ENCODE measurements at regions not wholly inside any gene's neighbourhood (a gene's known extent, or its start where the extent isn't known, plus 50 kb on each side); places are given as distances from the start of the nearest gene placed in this dataset.
"Not testable (repeated sequence)": the region's sequence is repeated elsewhere in the genome, so short reads cannot be mapped to it uniquely, and the experiment has no call there.

GRCh38 chr18:59848002-59848401 lies 51.8 kb upstream of the PMAIP1 start:
- H3K27ac ChIP-seq: no peak overlapping the region
- TF ChIP-seq ZFX (IDR thresholded peaks at IDR 0.05): no peak
- TF ChIP-seq CTCF (conservative IDR thresholded peaks at IDR 0.05): no peak

GRCh38 chr18:59847491-59847846 lies 52.3 kb upstream of the PMAIP1 start:
- H3K27ac ChIP-seq: not testable (repeated sequence)

GRCh38 chr18:59846814-59847490 lies 52.8 kb upstream of the PMAIP1 start:
- H3K27ac ChIP-seq: no peak overlapping the region
- TF ChIP-seq CTCF (conservative IDR thresholded peaks at IDR 0.05) (no peak), ZFX (IDR thresholded peaks at IDR 0.05) (no peak)

- TF ChIP-seq ZFX (IDR thresholded peaks at IDR 0.05): no peak
- TF ChIP-seq CTCF (conservative IDR thresholded peaks at IDR 0.05): no peak
- no peak overlapping the region for H3K27ac ChIP-seq
Observed at GRCh38 chr18:59842947-59843346, 56.8 kb upstream of the PMAIP1 start.

- TF ChIP-seq CTCF (conservative IDR thresholded peaks at IDR 0.05): no peak; the same call in 1 of the 2 replicates
- no peak overlapping the region for H3K27ac ChIP-seq
Observed at GRCh38 chr18:59839931-59840685, 59.7 kb upstream of the PMAIP1 start.

GRCh38 chr18:59839246-59839645 lies 60.5 kb upstream of the PMAIP1 start:
- no peak for TF ChIP-seq CTCF (conservative IDR thresholded peaks at IDR 0.05)
- TF ChIP-seq ZFX (IDR thresholded peaks at IDR 0.05): no peak

GRCh38 chr18:59837586-59837985 lies 62.2 kb upstream of the PMAIP1 start:
- H3K27ac ChIP-seq: no peak overlapping the region
- TF ChIP-seq ZFX (IDR thresholded peaks at IDR 0.05) (no peak), CTCF (conservative IDR thresholded peaks at IDR 0.05) (peak; percentile 92)

More at GRCh38 chr18:59839246-59839645, 60.5 kb upstream of the PMAIP1 start:
- no peak overlapping the region for H3K27ac ChIP-seq

Measured in C4-2B (cell line).